ENCODE measurements at regions not wholly inside any gene's neighbourhood (a gene's known extent, or its start where the extent isn't known, plus 50 kb on each side); places are given as distances from the start of the nearest gene placed in this dataset.
"Not testable (repeated sequence)": the region's sequence is repeated elsewhere in the genome, so short reads cannot be mapped to it uniquely, and the experiment has no call there.

GRCh38 chr2:186946896-186947467 lies 98.0 kb upstream of the ZSWIM2 start:
- Mint-ChIP-seq H3K9me3 (no peaks in the 10 kb centered on the region), H3K27ac (no peak overlapping the region), H3K27me3 (ENCODE audit: low read depth) (no peaks in the 10 kb centered on the region), H3K36me3 (ENCODE audit: insufficient read depth in 2 of 2) (no peaks in the 10 kb centered on the region), H3K4me1 (ENCODE audit: low read depth) (peaks cover 5% of the 10 kb centered on the region), H3K4me3 (no peak overlapping the region)
- ATAC-seq (replicated peaks in 1 of 2), result no peak
- DNase-seq, result no peak

- no peak for DNase-seq
- no peak overlapping the region for H3K4me3 Mint-ChIP-seq
- no peaks in the 10 kb centered on the region for H3K4me1 Mint-ChIP-seq (ENCODE audit: low read depth)
- H3K27ac Mint-ChIP-seq, result no peak overlapping the region
- H3K36me3 Mint-ChIP-seq (ENCODE audit: insufficient read depth in 2 of 2), result no peaks in the 10 kb centered on the region
- H3K9me3 Mint-ChIP-seq, result no peaks in the 10 kb centered on the region
- ATAC-seq (replicated peaks in 1 of 2), result no peak
- no peaks in the 10 kb centered on the region for H3K27me3 Mint-ChIP-seq (ENCODE audit: low read depth)
These were observed 92.9 kb upstream of the ZSWIM2 start for GRCh38 chr2:186941853-186942252.

GRCh38 chr2:186940463-186940862 lies 91.5 kb upstream of the ZSWIM2 start:
- no peak for DNase-seq
- Mint-ChIP-seq H3K4me3 (no peak overlapping the region), H3K36me3 (ENCODE audit: insufficient read depth in 2 of 2) (no peaks in the 10 kb centered on the region), H3K27ac (no peak overlapping the region), H3K9me3 (no peaks in the 10 kb centered on the region), H3K27me3 (ENCODE audit: low read depth) (no peaks in the 10 kb centered on the region), H3K4me1 (ENCODE audit: low read depth) (no peaks in the 10 kb centered on the region)
- no peak for ATAC-seq (replicated peaks in 1 of 2)

GRCh38 chr2:186934420-186934819 lies 85.5 kb upstream of the ZSWIM2 start:
- Mint-ChIP-seq H3K4me1 (ENCODE audit: low read depth) (no peaks in the 10 kb centered on the region), H3K27me3 (ENCODE audit: low read depth) (no peaks in the 10 kb centered on the region), H3K4me3 (no peak overlapping the region), H3K9me3 (no peaks in the 10 kb centered on the region), H3K36me3 (ENCODE audit: insufficient read depth in 2 of 2) (no peaks in the 10 kb centered on the region), H3K27ac (no peak overlapping the region)
- no peak for ATAC-seq (replicated peaks in 1 of 2)
- DNase-seq, result no peak

- Mint-ChIP-seq H3K27ac (no peak overlapping the region), H3K36me3 (ENCODE audit: insufficient read depth in 2 of 2) (no peaks in the 10 kb centered on the region), H3K27me3 (ENCODE audit: low read depth) (no peaks in the 10 kb centered on the region), H3K4me3 (no peak overlapping the region), H3K4me1 (ENCODE audit: low read depth) (no peaks in the 10 kb centered on the region), H3K9me3 (no peaks in the 10 kb centered on the region)
- DNase-seq (no peak), ATAC-seq (replicated peaks in 1 of 2) (no peak)
These were observed 78.9 kb upstream of the ZSWIM2 start for GRCh38 chr2:186927867-186928191.

GRCh38 chr2:186927185-186927866 lies 78.4 kb upstream of the ZSWIM2 start:
- H3K27ac Mint-ChIP-seq, result no peak overlapping the region

GRCh38 chr2:186925514-186925913 lies 76.5 kb upstream of the ZSWIM2 start:
- Mint-ChIP-seq H3K27ac (no peak overlapping the region), H3K4me1 (ENCODE audit: low read depth) (no peaks in the 10 kb centered on the region), H3K4me3 (no peak overlapping the region), H3K36me3 (ENCODE audit: insufficient read depth in 2 of 2) (no peaks in the 10 kb centered on the region), H3K27me3 (ENCODE audit: low read depth) (no peaks in the 10 kb centered on the region), H3K9me3 (no peaks in the 10 kb centered on the region)
- no peak for ATAC-seq (replicated peaks in 1 of 2)
- no peak for DNase-seq

More at GRCh38 chr2:186927185-186927866, 78.4 kb upstream of the ZSWIM2 start:
- Mint-ChIP-seq H3K4me1 (ENCODE audit: low read depth) (no peaks in the 10 kb centered on the region), H3K27me3 (ENCODE audit: low read depth) (no peaks in the 10 kb centered on the region), H3K9me3 (no peaks in the 10 kb centered on the region), H3K36me3 (ENCODE audit: insufficient read depth in 2 of 2) (no peaks in the 10 kb centered on the region), H3K4me3 (no peak overlapping the region)
- DNase-seq (no peak), ATAC-seq (replicated peaks in 1 of 2) (no peak)

- H3K27ac Mint-ChIP-seq; H3K4me1 Mint-ChIP-seq (ENCODE audit: low read depth); H3K4me3 Mint-ChIP-seq; H3K27me3 Mint-ChIP-seq (ENCODE audit: low read depth); H3K9me3 Mint-ChIP-seq; ATAC-seq (replicated peaks in 1 of 2); H3K36me3 Mint-ChIP-seq (ENCODE audit: insufficient read depth in 2 of 2); DNase-seq: not testable (repeated sequence)
These were observed 73.3 kb upstream of the ZSWIM2 start for GRCh38 chr2:186922316-186922715.

GRCh38 chr2:186919296-186919695 lies 70.3 kb upstream of the ZSWIM2 start:
- Mint-ChIP-seq H3K4me3 (no peak overlapping the region), H3K9me3 (no peaks in the 10 kb centered on the region), H3K4me1 (ENCODE audit: low read depth) (no peaks in the 10 kb centered on the region), H3K27ac (no peak overlapping the region), H3K36me3 (ENCODE audit: insufficient read depth in 2 of 2) (no peaks in the 10 kb centered on the region), H3K27me3 (ENCODE audit: low read depth) (no peaks in the 10 kb centered on the region)
- no peak for ATAC-seq (replicated peaks in 1 of 2)
- no peak for DNase-seq

- H3K4me3 Mint-ChIP-seq, result no peak overlapping the region
These were observed 69.5 kb upstream of the ZSWIM2 start for GRCh38 chr2:186918495-186918894.

GRCh38 chr2:186917866-186918265 lies 68.9 kb upstream of the ZSWIM2 start:
- Mint-ChIP-seq H3K4me3 (no peak overlapping the region), H3K4me1 (ENCODE audit: low read depth) (no peaks in the 10 kb centered on the region), H3K27me3 (ENCODE audit: low read depth) (no peaks in the 10 kb centered on the region), H3K9me3 (no peaks in the 10 kb centered on the region), H3K36me3 (ENCODE audit: insufficient read depth in 2 of 2) (no peaks in the 10 kb centered on the region), H3K27ac (no peak overlapping the region)
- ATAC-seq (replicated peaks in 1 of 2), result no peak
- no peak for DNase-seq

More at GRCh38 chr2:186918495-186918894, 69.5 kb upstream of the ZSWIM2 start:
- ATAC-seq (replicated peaks in 1 of 2), result no peak
- Mint-ChIP-seq H3K36me3 (ENCODE audit: insufficient read depth in 2 of 2) (no peaks in the 10 kb centered on the region), H3K9me3 (no peaks in the 10 kb centered on the region), H3K4me1 (ENCODE audit: low read depth) (no peaks in the 10 kb centered on the region), H3K27me3 (ENCODE audit: low read depth) (no peaks in the 10 kb centered on the region), H3K27ac (no peak overlapping the region)
- no peak for DNase-seq

- DNase-seq, result no peak
- Mint-ChIP-seq H3K27me3 (ENCODE audit: low read depth) (no peaks in the 10 kb centered on the region), H3K4me3 (no peak overlapping the region), H3K9me3 (no peaks in the 10 kb centered on the region), H3K36me3 (ENCODE audit: insufficient read depth in 2 of 2) (no peaks in the 10 kb centered on the region), H3K4me1 (ENCODE audit: low read depth) (no peaks in the 10 kb centered on the region), H3K27ac (no peak overlapping the region)
- no peak for ATAC-seq (replicated peaks in 1 of 2)
These were observed 64.9 kb upstream of the ZSWIM2 start for GRCh38 chr2:186913870-186914269.

- H3K27ac Mint-ChIP-seq, result no peak overlapping the region
- ATAC-seq (replicated peaks in 1 of 2), result no peak
- H3K9me3 Mint-ChIP-seq, result no peaks in the 10 kb centered on the region
- no peak for DNase-seq
- no peak overlapping the region for H3K4me3 Mint-ChIP-seq
- no peaks in the 10 kb centered on the region for H3K4me1 Mint-ChIP-seq (ENCODE audit: low read depth)
- H3K27me3 Mint-ChIP-seq (ENCODE audit: low read depth), result no peaks in the 10 kb centered on the region
- H3K36me3 Mint-ChIP-seq (ENCODE audit: insufficient read depth in 2 of 2), result no peaks in the 10 kb centered on the region
These were observed 64.0 kb upstream of the ZSWIM2 start for GRCh38 chr2:186912979-186913378.

- ATAC-seq (replicated peaks in 1 of 2), result no peak
- Mint-ChIP-seq H3K4me1 (ENCODE audit: low read depth) (no peaks in the 10 kb centered on the region), H3K27ac (no peak overlapping the region), H3K36me3 (ENCODE audit: insufficient read depth in 2 of 2) (no peaks in the 10 kb centered on the region), H3K9me3 (no peaks in the 10 kb centered on the region), H3K27me3 (ENCODE audit: low read depth) (no peaks in the 10 kb centered on the region), H3K4me3 (no peak overlapping the region)
- DNase-seq, result no peak
These were observed 62.6 kb upstream of the ZSWIM2 start for GRCh38 chr2:186911551-186912085.
